Transverse colon (tissue), 3 donors: ENCODE measurements at regions not wholly inside any gene's neighbourhood (a gene's known extent, or its start where the extent isn't known, plus 50 kb on each side); places are given as distances from the start of the nearest gene placed in this dataset.

Experiments used
- EP300 ChIP-seq: sonication (generic); formaldehyde crosslinking; IDR thresholded peaks from one replicate; pipeline ENCODE4 v1.6.1; 2017; ENCODE audit warnings: antibody characterized with exemption, low read depth
- TF ChIP-seq, protein P1 (sequence below), 5 experiments: fragments of 200-600 bp in 3 of 5; fragments of 450-650 bp in 2 of 5; sonication (generic) in 3 of 5; IDR thresholded peaks; 1 replicate in 2 of 5; 2 replicates in 3 of 5; pipeline ENCODE4 v1.5.1; 2016 to 2017; ENCODE audit warnings: antibody characterized with exemption in 5 of 5, inconsistent platforms in 3 of 5, mild to moderate bottlenecking in 2 of 5, moderate library complexity in 1 of 5

DNA sequence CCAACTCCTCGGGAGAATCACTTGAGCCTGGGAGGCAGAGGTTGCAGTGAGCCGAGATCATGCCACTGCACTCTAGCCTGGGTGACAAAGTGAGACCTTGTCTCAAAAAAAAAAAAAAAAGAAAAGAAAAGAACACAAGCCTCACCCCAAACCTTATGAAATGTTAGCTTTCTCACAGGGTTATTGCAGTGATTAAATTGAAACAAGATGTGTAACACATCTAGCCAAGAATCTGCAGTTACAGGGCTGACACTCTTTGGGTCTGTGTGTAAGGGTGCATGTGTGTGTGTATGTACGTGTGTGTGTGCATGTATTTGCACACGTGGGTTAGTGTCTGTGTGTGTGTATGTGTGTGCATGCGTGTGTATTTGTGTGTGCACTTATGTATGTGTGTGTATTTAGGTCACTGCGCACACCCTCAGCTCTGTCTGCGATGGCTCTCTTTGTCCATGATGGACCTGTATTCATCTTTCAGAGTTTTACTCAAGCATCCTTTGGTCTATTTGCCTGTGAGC is 336.3 kb downstream of the UQCRFS1 start:
- TF ChIP-seq, protein P1, sequence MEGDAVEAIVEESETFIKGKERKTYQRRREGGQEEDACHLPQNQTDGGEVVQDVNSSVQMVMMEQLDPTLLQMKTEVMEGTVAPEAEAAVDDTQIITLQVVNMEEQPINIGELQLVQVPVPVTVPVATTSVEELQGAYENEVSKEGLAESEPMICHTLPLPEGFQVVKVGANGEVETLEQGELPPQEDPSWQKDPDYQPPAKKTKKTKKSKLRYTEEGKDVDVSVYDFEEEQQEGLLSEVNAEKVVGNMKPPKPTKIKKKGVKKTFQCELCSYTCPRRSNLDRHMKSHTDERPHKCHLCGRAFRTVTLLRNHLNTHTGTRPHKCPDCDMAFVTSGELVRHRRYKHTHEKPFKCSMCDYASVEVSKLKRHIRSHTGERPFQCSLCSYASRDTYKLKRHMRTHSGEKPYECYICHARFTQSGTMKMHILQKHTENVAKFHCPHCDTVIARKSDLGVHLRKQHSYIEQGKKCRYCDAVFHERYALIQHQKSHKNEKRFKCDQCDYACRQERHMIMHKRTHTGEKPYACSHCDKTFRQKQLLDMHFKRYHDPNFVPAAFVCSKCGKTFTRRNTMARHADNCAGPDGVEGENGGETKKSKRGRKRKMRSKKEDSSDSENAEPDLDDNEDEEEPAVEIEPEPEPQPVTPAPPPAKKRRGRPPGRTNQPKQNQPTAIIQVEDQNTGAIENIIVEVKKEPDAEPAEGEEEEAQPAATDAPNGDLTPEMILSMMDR (IDR thresholded peaks at IDR 0.05) = no peak
- TF ChIP-seq EP300 = no peak
